ENCODE measurements at regions not wholly inside any gene's neighbourhood (a gene's known extent, or its start where the extent isn't known, plus 50 kb on each side); places are given as distances from the start of the nearest gene placed in this dataset.
"Not testable (repeated sequence)": the region's sequence is repeated elsewhere in the genome, so short reads cannot be mapped to it uniquely, and the experiment has no call there.

GRCh38 chr4:147160908-147161513 lies 215.3 kb upstream of the TTC29 start:
- peak; percentile 43 for DNase-seq

- DNase-seq, result no peak
Observed at GRCh38 chr4:147163311-147163710, 217.6 kb upstream of the TTC29 start.

GRCh38 chr4:147168200-147168599 lies 222.5 kb upstream of the TTC29 start:
- not testable (repeated sequence) for DNase-seq

GRCh38 chr4:147173322-147173721 lies 227.7 kb upstream of the TTC29 start:
- DNase-seq, result no peak

GRCh38 chr4:147173797-147174432 lies 228.3 kb upstream of the TTC29 start:
- peak; percentile 62 for DNase-seq

GRCh38 chr4:147174591-147174990 lies 228.9 kb upstream of the TTC29 start:
- peak; percentile 69 for DNase-seq

- DNase-seq, result no peak
Observed at GRCh38 chr4:147175460-147176025, 229.9 kb upstream of the TTC29 start.

- no peak for DNase-seq
Observed at GRCh38 chr4:147182041-147182440, 236.4 kb upstream of the TTC29 start.

- DNase-seq, result no peak
Observed at GRCh38 chr4:147192679-147193078, 247.0 kb upstream of the TTC29 start.

- DNase-seq, result peak; percentile 34
Observed at GRCh38 chr4:147194114-147194513, 248.4 kb upstream of the TTC29 start.

- DNase-seq, result no peak
Observed at GRCh38 chr4:147194604-147195003, 248.9 kb upstream of the TTC29 start.

- no peak for DNase-seq
Observed at GRCh38 chr4:147195386-147195785, 249.7 kb upstream of the TTC29 start.

- DNase-seq, result peak; percentile 11
Observed at GRCh38 chr4:147198411-147199051, 252.9 kb upstream of the TTC29 start.

- DNase-seq, result no peak
Observed at GRCh38 chr4:147201016-147201415, 255.4 kb upstream of the TTC29 start.

- DNase-seq, result no peak
Observed at GRCh38 chr4:147206807-147207206, 261.1 kb upstream of the TTC29 start.

GRCh38 chr4:147207911-147208310 lies 262.2 kb upstream of the TTC29 start:
- DNase-seq, result no peak

- no peak for DNase-seq
Observed at GRCh38 chr4:147217655-147218054, 263.2 kb upstream of the EDNRA start.

GRCh38 chr4:147219145-147219544 lies 261.8 kb upstream of the EDNRA start:
- no peak for DNase-seq

- no peak for DNase-seq
Observed at GRCh38 chr4:147220833-147221232, 260.1 kb upstream of the EDNRA start.

GRCh38 chr4:147222906-147223305 lies 258.0 kb upstream of the EDNRA start:
- no peak for DNase-seq

- no peak for DNase-seq
Observed at GRCh38 chr4:147223576-147223975, 257.3 kb upstream of the EDNRA start.

GRCh38 chr4:147236806-147237205 lies 244.1 kb upstream of the EDNRA start:
- no peak for DNase-seq

GRCh38 chr4:147244786-147245185 lies 236.1 kb upstream of the EDNRA start:
- no peak for DNase-seq

Data from renal pelvis (tissue), 1 donor.